DMS114 treated with DMSO at 0.1 percent for 48 hours (cell line): ENCODE measurements at regions not wholly inside any gene's neighbourhood (a gene's known extent, or its start where the extent isn't known, plus 50 kb on each side); places are given as distances from the start of the nearest gene placed in this dataset.
"Not testable (repeated sequence)": the region's sequence is repeated elsewhere in the genome, so short reads cannot be mapped to it uniquely, and the experiment has no call there.

ENCODE experiments used
- DNase-seq: peaks from one replicate; lab custom pipeline; 2025; ENCODE audit not compliant: unreplicated experiment; lab: John Stamatoyannopoulos, UW

GRCh38 chr12:119931402-119931801 is 54.3 kb upstream of the CIT start:
- DNase-seq, result no peak

DNA sequence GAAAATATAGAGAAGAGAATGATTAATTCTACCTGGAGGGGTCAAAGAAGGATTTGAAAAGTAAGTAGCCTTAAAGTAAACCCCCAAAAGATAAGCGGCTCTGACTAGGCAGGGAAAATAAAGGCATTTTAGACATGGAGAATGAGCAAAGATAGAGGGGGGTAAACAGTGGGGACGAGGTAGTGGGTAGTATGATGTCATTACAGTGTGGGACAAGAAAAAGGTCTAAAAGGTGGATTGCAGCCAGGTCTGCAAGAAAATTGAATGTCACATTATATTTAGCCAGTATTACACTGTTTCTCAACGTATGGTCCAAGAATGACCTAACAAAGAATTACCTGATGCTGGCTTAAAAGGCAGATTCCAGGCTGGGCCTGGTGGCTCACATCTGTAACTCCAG is 55.8 kb upstream of the CIT start:
- DNase-seq, result no peak

DNA sequence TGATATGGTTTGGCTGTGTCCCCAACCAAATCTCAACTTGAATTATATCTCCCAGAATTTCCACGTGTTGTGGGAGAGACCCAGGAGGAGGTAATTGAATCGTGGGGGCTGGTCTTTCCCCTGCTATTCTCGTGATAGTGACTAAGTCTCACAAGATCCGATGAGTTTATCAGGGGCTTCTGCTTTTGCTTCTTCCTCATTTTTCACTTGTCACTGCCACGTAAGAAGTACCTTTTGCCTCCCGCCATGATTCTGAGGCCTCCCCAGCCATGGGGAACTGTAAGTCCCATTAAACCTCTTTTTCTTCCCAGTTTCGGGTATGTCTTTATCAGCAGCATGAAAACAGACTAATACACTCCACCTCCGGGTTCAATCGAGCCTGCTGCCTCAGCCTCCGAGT is 54.3 kb upstream of the BICDL1 start:
- not testable (repeated sequence) for DNase-seq

GRCh38 chr12:119936705-119937311 is 52.2 kb upstream of the BICDL1 start:
- no peak for DNase-seq

GRCh38 chr12:119938049-119938667 is 50.9 kb upstream of the BICDL1 start:
- DNase-seq, result peak; percentile 55
